T-helper 1 cell treated with Interleukin-12 subunit alpha and Interleukin-12 subunit beta and Interleukin-4 antibody, amounts not matched to agents 30 ng/mL and 1 ng/mL, for 36 hours (primary cell): ENCODE measurements at regions not wholly inside any gene's neighbourhood (a gene's known extent, or its start where the extent isn't known, plus 50 kb on each side); places are given as distances from the start of the nearest gene placed in this dataset.

Source experiments
- intact Hi-C: fragments of 100-400 bp; cut with micrococcal nuclease; formaldehyde crosslinking; loops from one replicate; pipeline ENCODE4 v1.15.1; 2024

DNA sequence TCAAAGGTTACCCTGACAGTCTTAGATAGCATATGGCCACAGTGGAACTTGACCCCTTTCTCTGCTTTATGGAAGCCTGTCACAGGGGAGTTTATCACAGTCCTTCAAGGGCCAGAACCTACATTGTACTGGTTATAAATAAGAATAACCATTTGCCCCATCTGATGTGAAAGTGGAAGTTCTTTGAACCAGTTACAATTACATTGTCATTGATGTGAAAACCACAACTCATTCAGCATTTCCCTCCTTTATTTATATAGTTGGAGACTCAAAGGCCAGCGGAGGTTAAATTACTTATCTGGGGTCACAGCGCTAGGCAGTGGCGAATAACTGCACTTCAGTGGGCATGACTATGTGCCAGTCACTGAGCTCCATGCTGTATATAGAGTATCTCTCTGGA is 60.5 kb upstream of the TBC1D5 start:
- intact Hi-C loops: no loop called here

DNA sequence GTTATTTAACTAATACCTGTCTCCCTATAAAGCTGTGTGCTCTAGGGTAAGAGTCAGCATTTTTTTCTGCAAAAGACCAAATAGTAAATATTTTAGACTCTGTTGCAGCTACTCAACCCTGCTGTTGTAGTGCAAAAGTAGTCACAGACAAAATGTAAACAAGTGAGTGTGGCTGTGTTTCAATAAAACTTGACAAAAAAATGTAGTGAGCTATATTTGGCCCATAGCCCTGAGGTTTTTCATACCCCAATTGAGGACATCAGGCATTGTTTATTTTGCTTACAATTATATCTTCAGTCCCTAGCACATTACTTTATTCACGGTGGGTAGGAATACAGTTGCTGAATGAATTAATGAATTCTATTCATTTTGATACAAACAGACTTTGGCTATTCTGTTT is 58.7 kb upstream of the TBC1D5 start:
- intact Hi-C loops: no loop called here

DNA sequence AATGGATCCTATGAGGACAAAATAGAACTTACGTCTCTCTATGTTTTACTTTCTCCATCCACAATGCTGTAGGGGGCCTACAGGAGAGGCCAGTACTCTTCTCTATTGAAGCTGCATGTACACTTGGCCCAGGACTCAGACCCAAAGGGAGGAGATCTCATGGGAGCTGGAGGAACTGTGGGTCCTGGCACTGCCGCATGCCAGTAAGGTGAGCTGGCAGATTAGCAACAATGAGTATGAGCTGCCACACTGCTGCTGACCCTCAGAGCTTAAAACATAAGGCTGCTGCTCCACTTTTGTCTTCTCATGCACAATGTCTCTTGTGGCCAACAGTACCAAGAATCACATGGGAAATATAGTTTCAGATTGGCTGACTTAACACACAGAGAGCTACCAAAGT is 57.8 kb upstream of the TBC1D5 start:
- intact Hi-C loops: no loop called here

DNA sequence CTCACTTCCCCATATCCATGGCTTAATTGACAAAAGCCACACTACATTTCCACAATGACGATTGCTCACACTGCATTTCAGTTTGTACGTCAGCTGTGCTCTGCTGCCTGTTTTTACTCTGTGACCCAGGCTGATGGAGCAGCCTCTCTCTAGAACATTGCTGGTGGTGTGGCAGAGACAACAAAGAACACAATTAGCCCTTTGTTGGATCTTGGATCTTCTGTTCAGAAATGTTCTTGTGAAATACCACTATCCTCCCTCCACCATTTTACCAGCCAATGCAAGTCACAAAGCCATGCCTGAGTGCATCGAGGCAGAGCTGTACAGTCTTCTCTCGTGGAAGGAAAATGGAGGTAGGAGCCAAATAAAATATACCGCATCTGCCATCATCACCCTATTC is 56.9 kb upstream of the TBC1D5 start:
- intact Hi-C loops: no loop called here

DNA sequence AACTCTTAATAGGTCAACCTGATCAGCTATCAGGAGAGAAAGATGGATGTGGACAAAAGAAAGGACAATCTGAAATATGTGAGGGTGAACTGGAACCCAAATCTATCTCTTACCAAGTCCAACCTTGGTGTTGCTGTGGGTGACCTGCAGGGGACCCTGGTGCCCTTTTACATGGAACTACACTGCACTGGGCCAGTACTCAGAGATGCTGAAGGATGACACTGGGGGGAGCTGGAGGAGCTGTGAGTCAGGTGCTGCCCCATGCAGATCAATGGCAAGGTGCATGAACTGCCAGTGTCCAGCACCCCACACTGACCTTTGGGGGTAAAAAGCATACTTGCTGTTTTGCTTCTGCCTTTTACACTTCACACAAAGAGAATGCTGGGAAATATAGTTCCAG is 55.6 kb upstream of the TBC1D5 start:
- intact Hi-C loops: no loop called here

DNA sequence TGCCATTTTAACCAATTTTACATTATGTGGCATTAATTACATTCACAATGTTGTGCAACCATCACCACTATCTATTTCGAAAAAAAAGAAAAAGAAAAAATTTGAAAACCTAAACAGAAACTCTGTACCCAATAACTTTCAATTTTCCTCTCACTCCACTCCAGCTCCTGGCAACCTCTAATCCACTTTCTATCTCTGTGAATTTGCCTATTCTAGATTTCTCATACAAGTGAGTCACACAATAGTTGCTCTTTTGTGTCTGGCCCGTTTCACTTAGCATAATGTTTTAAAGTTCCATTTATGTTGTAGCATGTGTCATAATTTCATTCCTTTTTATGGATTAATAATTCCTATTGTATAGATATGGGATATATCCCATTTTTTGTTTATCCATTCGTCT is 53.3 kb upstream of the TBC1D5 start:
- intact Hi-C loops: no loop called here

DNA sequence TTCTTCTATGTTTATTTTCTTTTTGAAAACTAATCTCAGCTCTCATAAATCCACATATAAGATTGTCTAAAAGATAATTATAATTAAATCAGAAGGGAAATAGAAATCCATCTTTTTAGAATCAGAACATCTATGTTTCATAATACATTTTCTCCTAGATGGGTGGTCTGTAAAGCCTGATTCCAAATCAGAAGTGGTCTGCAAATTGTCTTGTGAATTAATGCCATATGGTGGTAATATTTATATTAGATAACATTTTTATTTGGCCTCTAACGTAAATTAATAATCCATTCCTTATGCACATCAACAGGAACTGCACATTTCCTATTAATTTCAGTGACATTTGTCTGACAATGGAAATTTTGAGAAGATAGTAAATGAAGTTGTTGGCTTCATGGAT is 52.8 kb upstream of the TBC1D5 start:
- intact Hi-C loops: no loop called here

DNA sequence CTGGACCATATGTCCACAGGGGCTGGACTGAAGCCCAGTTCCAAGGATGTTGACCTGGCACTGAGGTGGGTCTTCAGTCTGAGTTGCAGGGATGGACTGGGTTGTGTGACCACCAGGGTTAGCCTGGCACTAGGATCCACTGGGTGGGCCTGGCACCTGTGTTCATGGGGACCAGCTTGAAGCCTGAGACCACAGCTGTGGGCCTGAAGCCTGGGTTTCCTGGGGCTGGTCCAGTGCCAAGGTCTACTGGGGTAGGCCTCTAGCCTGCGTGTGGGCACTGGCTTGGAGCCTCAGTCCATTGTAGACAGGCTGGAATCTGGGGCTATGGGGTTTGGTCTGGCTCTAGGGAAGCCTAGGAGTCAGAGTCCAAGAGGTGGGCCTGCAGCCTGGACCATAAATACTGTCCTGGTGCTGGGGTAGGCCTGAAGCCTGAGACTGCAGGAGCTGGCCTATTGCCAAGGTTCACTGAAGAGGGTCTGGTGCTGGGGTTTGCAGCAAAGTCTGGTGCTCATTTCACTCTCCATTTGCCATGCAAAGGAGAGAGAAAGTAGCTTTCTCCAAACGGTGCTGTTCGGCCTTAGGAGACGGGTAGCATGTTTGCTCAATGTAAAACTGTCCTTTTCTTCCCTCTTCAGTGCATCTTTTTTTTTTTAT is 51.2 kb upstream of the TBC1D5 start:
- intact Hi-C loops: no loop called here
